AG04449 (cell line): ENCODE measurements at regions not wholly inside any gene's neighbourhood (a gene's known extent, or its start where the extent isn't known, plus 50 kb on each side); places are given as distances from the start of the nearest gene placed in this dataset.

Experiments used
- CTCF ChIA-PET: fragments of 350-600 bp; formaldehyde crosslinking; extraction: SDS; loops from one replicate; lab custom pipeline; 2021; ENCODE audit warnings: antibody characterized with exemption; lab: Yijun Ruan, JAX
- POLR2A ChIA-PET: fragments of 400-600, 350-600 bp; formaldehyde crosslinking; extraction: SDS; loops from one replicate; lab custom pipeline; 2020; ENCODE audit warnings: antibody characterized with exemption, inconsistent platforms; lab: Yijun Ruan, JAX
- DNase-seq: peaks from one replicate; pipeline ENCODE4 v3.0.0-alpha.2; 2010; ENCODE audit warnings: low read depth, low spot score
- H3K4me3 ChIP-seq: 2 replicates; pipeline ENCODE4 v1.5.1; 2011; ENCODE audit warnings: low read depth, mild to moderate bottlenecking, control low read depth, low read length
- TF ChIP-seq, protein P1 (sequence below): IDR thresholded peaks from one replicate; pipeline ENCODE4 v1.5.1; 2011; ENCODE audit warnings: mild to moderate bottlenecking, moderate library complexity, low read length, control low read depth, inconsistent platforms; ENCODE audit not compliant: insufficient read depth; ENCODE audit errors: missing control alignments

DNA sequence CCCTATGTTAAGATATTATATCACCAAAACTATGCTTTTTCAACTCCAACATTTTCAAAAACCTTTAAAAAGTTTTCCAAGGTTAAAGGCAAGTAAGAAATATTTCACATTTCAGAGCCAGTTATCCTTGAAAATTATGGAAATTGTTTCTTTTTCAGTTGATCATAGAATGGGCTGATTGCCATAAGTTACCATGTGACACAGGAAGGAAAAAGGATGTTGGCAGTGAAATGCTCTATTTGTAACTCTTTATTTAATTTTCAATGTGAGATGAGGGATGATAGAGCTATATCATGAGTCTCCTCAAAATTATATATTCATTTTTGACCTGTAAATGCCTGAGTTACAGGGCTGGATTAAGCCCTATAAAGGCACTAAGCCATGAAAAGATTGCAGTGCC is 93.0 kb upstream of the PLS3 start:
- DNase-seq: no peak
- CTCF ChIA-PET: no interaction called here

DNA sequence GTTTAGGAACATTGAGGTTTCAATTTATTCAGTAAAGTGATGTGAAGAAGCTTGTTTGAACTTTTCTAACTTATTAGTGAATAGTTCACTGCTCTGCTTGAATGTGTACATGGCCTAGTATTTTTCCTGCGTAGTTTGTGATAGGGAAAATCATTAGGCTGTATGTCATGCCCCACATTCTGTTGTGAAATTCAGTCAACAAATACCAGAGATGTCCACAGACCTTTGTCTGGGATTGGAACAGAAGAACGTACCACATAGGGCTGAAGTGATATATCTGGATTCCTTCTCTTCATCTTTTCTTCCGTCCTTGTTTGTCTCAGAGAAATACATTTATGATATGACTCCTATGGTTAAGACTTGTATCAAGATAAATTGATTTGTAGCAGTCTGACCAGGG is 88.8 kb upstream of the PLS3 start:
- CTCF ChIA-PET: no interaction called here
- TF ChIP-seq, protein P1, sequence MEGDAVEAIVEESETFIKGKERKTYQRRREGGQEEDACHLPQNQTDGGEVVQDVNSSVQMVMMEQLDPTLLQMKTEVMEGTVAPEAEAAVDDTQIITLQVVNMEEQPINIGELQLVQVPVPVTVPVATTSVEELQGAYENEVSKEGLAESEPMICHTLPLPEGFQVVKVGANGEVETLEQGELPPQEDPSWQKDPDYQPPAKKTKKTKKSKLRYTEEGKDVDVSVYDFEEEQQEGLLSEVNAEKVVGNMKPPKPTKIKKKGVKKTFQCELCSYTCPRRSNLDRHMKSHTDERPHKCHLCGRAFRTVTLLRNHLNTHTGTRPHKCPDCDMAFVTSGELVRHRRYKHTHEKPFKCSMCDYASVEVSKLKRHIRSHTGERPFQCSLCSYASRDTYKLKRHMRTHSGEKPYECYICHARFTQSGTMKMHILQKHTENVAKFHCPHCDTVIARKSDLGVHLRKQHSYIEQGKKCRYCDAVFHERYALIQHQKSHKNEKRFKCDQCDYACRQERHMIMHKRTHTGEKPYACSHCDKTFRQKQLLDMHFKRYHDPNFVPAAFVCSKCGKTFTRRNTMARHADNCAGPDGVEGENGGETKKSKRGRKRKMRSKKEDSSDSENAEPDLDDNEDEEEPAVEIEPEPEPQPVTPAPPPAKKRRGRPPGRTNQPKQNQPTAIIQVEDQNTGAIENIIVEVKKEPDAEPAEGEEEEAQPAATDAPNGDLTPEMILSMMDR: no peak
- no peak for DNase-seq
- POLR2A ChIA-PET: no interaction called here
- no peak overlapping the region for H3K4me3 ChIP-seq

More for the DNA sequence above, 93.0 kb upstream of the PLS3 start:
- TF ChIP-seq, protein P1: no peak
- POLR2A ChIA-PET: no interaction called here
- no peak overlapping the region for H3K4me3 ChIP-seq

DNA sequence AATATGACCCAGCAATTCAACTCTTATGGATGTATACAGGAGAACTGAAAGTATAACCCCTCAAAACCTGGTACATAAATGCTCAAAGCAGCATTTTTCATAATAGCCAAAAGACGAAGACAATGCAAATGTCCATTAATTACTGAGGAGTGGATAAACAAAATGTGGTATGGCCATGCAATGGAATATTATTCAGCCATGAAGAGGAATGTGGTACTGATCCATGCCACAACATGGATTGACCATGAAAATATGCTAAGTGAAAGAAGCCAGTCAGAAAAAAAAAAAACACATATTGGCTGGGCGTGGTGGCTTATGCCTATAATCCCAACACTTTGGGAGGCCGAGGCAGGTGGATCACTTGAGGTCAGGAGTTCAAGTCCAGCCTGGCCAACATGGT is 74.5 kb upstream of the PLS3 start:
- TF ChIP-seq, protein P1: no peak
- CTCF ChIA-PET: no interaction called here
- POLR2A ChIA-PET: no interaction called here
- H3K4me3 ChIP-seq: no peak overlapping the region
- DNase-seq: no peak

- TF ChIP-seq, protein P1: no peak
- ChIA-PET POLR2A (no interaction called here), CTCF (no interaction called here)
- no peak overlapping the region for H3K4me3 ChIP-seq
- no peak for DNase-seq
Observed at GRCh38 chrX:115487608-115488007, 73.4 kb upstream of the PLS3 start.

GRCh38 chrX:115490814-115491213 is 70.2 kb upstream of the PLS3 start:
- CTCF ChIA-PET: interaction anchor here (1.0 kb wide), 1 partner anchor 8 kb away, joined by 3 read pairs; no protein-coding TSS in a partner anchor
- POLR2A ChIA-PET: no interaction called here
- no peak for DNase-seq
- no peak overlapping the region for H3K4me3 ChIP-seq
- TF ChIP-seq, protein P1: no peak

- no peak for DNase-seq
- TF ChIP-seq, protein P1: no peak
- POLR2A ChIA-PET: no interaction called here
- no peak overlapping the region for H3K4me3 ChIP-seq
- CTCF ChIA-PET: interaction anchor here (1.0 kb wide), 1 partner anchor 7 kb away, joined by 3 read pairs; no protein-coding TSS in a partner anchor
Observed at GRCh38 chrX:115491766-115492165, 69.2 kb upstream of the PLS3 start.
